ENCODE measurements at regions not wholly inside any gene's neighbourhood (a gene's known extent, or its start where the extent isn't known, plus 50 kb on each side); places are given as distances from the start of the nearest gene placed in this dataset.

DNA sequence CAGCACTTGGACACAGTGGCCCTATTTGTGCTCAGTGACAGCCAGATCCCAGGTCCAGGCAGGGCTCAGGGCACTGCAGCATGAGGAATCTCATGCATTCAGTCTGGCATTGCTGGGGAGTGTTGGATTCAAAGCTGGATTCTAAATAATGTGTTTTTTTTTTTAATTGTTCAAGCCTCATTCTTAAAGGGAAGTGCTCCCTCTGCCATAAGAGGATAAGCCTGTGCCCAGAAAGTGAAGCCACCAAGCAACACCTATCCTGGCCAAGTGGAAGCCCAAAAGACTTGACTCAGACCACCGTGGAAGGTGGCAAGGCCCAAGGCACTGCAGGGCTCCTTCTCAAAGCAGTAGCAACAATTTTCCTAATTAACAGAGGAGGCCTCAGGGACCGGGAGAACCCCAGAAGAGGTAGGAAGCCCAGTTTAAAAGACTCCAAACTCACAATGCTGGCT is 135.6 kb downstream of the ACTL7B start:
- DNase-seq, result no peak

DNA sequence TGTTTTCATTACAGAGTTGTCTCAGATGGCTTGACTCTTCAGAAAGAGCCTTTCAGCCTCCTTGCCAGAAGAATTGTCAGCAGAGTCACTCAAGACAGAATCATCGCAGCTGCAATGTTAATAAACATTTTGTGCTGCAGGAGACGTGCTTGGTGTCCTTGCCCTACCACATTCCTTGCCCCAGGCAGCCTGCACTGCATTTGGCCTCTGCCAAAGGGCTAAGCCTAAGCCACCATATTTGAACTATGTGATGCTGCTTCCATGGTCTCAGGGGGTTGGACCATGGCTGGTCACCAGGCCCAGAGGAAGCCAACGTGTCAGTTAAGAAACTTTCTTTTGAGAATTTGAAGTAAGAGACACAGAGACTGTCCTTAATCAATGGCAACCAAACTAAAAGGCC is 145.4 kb downstream of the ACTL7B start:
- DNase-seq, result no peak

DNA sequence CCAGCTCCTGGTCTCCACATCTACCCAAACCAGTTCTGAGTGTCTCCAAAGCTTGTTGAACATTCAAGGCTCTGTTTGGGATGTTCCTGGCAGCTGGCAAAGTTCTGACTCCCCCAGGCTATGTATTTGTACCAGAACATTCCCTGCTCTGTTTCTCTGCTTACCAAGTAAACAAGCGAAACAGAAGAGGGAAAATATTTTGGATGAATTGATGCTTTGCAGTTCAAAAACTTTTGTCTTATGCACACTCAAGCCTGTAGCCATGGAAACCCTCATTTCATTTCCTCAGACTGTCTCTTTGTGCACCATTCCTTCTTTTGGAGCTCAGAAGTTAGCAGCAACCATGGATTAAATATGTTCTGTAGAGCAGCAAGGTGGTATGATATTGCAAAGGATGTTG is 145.8 kb downstream of the ACTL7B start:
- no peak for DNase-seq

DNA sequence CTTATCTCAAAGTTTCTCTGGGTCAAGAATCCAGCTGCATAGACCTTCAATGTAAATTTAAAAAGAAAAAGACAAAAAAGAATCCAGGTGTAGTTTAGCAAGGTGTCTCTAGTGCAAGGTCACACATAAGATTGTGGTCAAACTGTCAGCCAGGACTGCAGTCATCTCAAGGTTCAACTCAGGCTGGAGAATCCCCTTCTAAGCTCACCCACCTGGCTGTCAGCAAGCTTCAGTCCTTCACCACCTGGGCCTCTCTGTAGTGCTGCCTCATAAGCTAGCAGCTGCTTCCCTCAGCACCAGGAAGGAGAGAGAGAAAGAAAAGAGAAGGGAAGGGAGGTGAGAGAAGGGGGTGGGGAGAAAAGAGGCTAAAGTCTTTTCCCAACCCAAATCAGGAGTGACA is 146.7 kb downstream of the ACTL7B start:
- no peak for DNase-seq

DNA sequence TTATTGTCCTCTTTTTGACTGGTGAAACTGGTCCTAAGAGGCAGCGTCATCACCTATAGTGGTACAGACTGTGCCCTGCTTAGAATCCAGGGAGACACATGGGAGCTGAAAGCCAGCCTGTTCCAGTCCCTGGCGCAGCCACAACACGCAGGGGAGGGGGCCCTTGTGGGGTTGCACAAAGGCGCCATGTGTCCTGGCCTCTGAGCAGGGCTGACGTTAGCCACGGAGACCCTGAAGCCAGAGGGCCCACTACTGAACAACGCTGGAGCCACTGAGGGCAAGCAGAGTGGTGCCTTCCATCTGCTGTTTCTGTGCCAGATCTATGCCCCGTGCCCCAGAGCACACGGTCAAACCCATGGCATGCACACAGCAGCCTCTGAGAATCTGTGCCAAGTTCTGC is 147.3 kb downstream of the ACTL7B start:
- DNase-seq, result no peak

DNA sequence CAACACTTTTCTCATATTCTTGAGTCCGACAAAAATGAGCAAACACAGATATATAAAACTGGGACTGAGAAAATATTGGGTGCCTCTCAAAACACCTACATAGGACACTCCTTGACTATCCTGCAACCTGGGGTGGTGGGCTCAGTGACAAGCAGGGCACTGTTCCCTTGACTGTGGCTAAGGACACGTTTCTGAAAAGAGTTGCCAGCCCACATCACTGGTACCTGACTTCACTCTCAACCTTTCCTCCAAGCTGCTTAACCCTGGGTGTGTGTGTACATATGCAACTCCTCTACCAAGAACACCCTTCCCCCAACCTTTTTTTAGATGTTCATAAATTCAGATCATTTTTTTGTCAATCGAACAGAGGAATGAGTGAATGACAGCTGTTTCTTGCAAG is 148.7 kb downstream of the ACTL7B start:
- DNase-seq, result no peak

DNA sequence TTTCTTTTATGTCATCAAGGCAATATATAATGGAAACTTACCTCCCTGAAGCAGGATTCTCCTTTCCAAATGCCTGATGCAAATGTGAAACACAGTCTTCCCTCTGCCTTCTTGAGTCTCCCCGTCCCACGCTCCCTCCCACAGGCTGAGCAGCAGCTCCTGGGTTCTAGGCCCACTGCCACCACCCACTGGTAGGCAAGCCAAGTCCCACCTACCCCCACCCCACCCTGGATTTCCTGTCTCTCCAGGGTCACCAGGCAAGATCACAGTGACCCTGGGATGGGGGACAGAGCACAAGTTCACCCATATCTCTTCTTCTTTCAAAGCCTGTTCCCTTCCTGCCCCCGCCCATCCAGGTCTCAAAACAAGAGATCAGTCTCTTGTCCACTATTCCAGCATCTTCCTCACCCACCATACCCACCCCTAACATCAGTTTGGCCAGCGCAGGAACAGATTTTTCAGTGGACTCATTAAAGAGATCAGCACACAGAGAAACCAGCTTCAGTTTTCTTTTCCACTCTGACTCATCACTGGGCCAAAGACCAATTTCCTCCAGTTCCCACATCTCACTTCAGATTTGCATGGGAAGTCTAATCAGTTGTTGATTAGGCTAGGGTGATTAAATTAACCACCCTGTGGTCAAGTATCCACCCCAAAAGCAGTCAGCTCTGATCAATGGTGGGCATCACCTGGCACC is 151.5 kb downstream of the ACTL7B start:
- DNase-seq, result no peak

DNA sequence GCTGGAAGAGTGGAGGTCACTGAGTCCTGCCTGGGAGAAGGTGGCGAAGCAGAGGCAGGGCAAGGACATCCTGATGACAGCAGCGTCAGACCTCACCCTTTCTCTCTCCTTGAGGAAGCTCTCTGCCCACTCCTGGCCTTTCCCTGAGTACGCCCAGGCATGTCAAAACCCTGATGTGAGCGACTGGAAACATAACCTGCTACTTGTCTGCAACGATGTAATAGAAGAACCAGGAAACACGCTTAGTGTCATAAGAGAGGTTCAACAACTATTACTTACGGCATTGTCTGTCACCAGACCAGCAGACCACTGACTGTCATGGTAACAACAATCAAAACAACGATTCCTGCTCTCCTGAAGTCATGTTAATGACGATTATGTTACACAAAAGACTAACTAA is 152.4 kb downstream of the ACTL7B start:
- no peak for DNase-seq

DNA sequence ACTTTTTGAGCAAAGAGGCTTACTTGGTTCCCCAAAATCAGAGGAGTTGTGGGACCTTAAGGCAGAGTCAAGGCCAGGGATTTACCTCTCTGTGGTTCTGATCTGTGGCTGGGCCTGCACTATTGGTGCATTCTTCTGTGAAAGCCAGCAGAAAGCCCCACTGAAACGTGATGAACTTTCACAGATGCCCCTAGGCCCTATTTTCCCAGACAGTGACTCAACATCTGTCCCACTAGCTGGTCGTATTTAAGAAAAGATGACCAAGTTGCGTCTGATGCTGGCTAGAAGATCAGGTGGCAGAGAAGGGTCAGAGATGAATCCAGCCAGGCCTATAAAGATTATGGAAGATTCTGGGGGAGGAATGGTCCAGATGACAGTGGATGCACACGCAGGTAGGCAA is 153.1 kb downstream of the ACTL7B start:
- DNase-seq, result no peak

DNA sequence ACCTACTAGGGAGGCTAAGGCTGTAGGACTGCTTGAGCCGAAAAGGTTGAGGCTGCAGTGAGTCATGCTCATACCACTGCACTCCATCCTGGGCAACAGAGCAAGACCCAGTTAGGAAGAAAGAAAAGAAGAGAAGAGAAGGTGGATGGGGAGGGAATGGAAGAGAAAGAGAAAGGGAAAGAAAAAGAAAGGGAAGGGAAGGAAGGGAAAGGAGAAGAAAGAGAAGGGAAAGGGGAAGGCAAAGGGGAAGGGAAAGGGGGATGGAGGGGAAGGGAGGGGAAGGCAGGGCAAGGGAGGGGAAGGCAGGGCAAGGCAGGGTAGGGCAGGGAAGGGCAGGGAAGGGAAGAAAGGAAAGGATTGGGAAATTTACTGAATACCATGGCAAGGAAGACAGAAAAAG is 157.0 kb downstream of the ACTL7B start:
- DNase-seq, result no peak

DNA sequence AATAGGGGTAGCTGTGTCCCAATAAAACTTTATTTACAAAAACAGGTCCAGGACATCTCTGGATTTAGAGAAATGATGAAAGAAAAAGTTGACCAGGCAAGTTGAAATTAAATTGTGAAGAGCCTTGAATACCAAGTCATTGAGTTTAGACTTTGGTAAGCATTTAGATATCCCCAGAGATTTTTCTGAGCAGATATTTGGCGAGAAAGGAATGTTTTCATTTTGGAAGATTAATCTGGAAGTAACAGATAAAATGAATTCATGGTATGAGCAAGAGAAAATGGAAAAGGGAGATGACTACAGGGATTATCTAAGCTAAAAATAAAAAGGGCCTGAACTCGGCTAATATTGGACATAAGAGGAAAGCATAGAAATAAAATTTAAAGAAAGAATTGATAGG is 157.6 kb downstream of the ACTL7B start:
- no peak for DNase-seq

DNA sequence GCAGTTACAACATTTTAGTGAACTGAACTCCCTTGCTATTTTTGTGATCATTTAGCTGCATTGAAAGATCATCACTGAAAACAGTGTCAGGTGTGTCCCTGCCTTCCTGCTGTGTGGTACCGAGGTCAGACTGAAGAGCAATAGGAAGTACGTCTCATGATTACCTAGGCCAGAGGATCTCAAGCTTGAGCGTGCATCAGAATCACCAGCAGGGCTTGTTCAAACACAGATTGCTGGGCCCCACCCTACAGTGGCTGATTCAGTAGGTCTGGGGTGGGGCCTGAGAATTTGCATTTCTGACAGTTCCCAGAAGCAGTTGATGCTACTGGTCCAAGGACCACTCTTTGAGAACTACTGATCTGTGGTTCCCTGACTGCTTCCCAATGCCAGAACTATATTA is 159.6 kb downstream of the ACTL7B start:
- DNase-seq, result no peak

DNA sequence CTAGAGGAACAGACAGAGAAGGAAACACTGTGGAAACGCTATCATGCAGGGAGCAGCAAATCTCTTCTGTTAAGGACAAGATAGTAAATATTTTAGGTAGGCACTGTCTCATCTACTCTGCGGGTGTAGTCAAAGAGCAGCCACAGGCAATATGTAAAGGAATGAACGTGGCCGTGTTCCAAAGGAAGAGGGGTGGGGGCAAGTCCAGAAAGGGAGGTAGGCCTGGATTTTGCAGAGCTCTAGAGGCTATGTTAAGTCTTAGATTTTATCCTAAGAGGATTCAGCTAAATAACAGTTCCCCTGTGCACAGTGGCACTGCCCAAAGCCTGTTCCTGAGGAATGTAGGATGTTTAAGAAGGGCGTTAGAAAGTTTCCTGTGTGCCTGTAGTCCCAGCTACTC is 161.6 kb downstream of the ACTL7B start:
- no peak for DNase-seq

DNA sequence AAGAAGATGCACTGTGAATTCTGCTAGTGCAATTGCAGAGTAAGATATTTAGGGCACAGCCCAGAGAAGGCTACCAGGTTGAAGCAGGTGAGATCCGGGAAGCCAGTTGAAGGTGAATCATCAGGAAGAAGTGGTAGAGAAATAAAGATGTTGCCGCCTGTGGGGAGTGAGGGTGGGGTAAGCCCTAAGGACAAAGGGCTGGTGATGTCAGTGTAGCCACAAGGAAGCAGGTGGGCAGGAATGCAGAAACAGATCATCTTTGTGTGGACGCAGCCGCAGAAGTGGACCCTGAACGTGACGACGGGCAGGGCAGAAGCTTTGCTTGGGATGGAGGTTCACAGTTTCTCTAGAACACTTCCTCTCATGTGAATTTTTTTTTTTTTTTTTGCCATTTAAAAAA is 164.2 kb downstream of the ACTL7B start:
- no peak for DNase-seq

DNA sequence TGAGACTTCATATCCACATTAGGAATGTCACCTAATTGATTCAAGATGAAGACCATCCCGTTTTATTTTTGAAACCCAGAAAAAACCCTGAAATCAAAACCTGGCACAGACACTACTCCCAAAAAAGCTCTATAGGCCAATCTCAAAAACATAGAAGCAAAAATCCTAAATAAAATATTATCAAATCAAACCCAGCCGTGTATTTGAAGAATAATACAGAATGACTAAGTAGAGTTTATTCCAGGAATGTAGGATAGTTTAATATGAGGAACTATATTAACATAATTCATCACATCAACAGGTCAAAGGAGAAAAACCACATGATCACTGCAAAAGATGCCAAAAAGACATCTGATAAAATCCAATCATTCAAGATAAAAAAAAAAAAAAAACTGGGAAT is 167.1 kb downstream of the ACTL7B start:
- no peak for DNase-seq

DNA sequence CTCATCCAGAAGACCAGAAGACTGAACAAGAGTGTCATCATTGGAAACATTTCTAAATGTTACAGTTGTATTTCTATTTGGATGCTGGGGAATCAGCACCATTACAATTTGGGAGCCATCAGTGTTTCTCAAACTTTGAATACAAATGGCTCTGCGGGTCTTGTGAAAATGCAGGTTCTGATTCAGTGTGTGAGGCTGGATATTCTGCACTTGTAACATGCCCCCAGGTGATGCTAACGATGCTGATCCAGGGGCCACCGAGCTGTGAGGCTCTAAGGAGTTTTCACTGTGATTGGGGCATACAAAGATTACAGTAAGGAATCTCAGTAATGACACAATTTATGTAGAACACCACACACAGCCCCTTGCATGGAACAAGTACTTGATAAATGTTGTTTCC is 167.7 kb downstream of the ACTL7B start:
- DNase-seq, result no peak

DNA sequence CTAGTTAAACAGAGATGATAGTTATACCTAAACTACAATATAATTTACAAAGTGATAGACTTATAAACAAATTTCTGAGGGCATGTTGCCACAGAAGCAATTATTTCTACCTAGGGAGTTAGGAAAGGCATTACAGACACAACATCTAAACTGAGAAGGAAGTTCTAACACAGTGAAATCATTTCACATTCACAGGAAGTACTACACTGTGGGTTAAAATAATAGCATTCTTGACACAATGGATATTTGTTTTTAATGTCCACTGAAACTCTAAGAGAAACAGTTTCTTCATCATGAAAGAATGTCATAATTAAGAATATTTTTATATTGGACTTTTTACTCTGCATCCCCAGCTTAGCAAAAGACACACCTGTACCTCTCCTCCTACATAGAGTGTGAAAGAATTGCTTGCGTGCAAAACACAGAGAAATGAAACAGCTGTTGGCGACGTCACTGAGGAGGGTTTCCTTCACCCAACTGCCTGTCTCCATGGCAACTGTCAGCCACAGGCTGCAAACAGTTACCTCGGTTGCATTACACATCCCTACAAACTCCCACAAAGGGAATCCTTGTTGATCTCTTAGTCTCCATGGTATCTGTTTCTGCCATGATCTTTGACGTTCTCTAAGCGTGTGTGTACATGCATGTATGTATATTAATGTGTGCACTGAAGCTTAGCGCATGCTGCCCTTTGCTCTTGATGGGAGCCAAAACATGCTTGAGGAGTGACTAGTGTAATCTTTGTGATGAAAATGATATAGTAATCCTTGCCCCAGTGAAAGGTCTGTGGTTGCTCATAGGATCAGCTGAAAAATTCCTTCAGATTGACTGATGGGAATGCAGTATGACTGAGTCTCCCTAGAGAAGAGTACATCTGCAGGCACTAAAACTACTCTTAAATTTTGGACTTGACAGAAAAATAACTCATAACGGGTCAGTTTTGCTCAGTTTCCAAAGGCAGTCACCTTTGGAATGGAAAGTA is 168.5 kb downstream of the ACTL7B start:
- DNase-seq, result no peak

DNA sequence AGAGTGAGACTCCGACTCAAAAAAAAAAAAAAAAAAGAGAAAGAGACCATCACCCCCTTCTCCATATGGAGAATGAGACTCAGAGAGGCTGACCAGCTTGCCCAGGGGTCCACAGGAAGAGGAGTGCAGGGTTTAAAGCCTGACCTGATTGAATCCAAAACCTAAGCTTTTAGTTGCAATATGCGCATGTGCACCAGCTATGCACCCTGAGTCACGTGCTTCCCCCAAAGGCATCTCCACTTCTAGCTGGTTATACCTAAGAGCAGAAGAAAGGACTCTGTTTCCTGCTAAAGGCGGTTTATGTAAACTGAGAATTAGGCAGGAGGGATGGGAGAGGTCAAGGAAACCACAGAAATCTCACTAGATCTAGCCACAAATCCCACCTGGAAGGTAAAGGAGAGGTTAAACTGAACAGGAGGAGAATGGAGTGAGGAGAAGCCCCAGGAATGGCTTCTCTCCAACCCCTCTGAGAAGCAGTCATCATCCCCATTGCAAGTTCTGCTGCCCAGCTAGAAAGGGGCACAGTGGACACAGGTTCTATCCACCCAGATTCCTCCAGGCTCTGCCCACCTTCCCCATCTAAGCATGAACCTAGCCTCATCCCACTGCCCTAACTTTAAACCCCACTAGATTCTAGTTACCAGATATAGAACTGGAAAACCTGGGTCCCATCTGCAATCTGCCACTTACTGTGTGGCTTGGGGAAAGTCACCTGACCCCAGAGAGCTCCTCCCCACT is 171.3 kb downstream of the ACTL7B start:
- no peak for DNase-seq

DNA sequence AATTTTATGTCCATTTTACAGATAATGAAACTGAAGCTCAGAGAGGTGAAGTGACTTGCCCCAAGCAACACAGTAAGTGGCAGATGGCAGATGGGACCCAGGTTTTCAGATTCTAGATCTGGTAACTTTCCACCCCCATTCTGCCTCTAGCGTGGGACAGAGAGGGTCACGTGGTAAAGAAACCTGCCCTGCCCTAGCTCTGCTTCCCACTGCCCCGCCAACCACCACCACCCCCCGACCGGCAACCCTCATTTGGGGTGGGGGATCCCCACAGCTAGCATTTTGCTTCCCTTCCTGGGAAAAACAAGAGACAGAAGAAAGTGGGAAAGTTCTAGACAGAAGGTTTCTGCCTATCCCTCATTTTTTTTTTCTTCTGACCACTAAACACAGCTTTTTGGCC is 172.5 kb downstream of the ACTL7B start:
- no peak for DNase-seq

DNA sequence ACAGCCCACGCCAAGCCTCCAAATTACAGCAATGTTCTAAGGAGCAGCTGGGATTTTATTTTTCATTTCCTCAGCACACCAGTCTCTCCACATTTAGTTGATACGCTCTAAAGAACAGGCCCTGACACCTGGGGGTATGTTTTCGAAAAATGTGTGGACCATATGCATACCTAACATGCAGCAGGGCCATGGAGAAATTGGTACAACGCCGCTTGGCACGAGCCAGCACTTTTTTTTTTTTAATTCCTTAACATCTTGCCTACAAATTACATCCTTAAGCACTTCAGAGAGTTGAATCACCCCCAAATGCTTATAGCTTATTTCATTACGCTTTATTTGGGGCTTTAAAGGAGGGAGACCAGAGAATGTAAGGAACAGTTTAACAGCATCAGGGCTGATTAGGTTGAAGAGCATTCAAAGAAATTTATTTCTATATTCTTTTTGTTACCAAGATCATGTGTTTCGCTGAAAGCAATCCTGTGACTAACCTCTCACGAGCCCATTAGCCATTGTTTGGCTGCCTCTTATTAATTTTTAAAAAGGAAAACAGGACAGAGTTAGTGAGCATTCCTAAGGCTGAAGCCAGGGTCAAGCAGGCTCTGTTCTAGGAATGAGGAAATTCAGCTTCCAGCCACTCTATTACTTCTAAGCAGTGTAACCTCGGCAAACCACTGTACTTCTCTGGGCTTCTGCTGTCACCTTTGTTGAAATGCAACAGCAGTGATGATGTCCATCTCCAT is 173.8 kb downstream of the ACTL7B start:
- DNase-seq, result no peak

DNA sequence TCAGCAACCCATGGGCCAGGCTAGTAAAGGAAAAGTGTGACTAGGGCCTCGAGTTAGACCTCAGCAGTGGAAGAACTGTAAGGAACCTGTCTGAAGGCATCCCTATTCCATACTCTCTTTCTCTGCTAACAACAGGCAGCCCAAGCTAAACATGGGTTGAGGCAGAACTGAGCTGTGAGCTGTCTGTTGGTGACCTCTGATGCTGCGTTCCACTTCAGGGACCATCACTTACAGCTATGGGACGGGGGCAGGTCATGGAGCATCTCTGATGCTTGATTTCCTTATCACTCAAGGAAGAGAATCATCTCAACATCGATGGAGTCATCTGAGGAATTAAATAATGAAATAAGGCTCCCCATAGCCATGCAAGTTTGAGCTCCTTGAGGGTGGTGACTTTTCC is 174.8 kb downstream of the ACTL7B start:
- no peak for DNase-seq

DNA sequence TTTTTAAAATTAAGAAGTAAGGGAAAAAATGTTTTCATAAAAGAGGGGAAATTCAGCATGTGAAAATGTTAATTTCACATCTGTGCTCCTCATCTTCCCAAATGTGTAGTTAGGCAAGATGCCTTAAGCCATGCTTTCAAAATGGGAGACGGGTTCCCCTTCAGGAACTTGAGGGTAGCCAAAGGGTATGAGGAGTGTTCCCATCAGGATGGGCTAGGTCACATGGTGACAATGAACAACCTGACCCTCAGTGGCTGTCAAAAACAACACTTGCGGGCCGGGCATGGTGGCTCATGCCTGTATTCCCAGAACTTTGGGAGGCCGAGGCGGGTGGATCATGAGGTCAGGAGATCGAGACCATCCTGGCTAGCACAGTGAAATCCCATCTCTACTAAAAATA is 178.0 kb downstream of the ACTL7B start:
- no peak for DNase-seq
